Body of pancreas (tissue), 4 donors: ENCODE measurements at regions not wholly inside any gene's neighbourhood (a gene's known extent, or its start where the extent isn't known, plus 50 kb on each side); places are given as distances from the start of the nearest gene placed in this dataset.

Experiments used
- CTCF ChIP-seq, 7 experiments: fragments of 450-650 bp in 4 of 7; fragments of 200-600 bp in 3 of 7; sonication (generic) in 3 of 7; IDR thresholded peaks; one replicate each; pipeline ENCODE4 v1.5.1; 2016 to 2019; ENCODE audit warnings: antibody characterized with exemption in 7 of 7
- POLR2A ChIP-seq, 3 donors: fragments of 450-650 bp; IDR thresholded peaks; one replicate each; pipeline ENCODE4 v1.6.1; 2016; ENCODE audit warnings: antibody characterized with exemption in 3 of 3, mild to moderate bottlenecking in 2 of 3

- TF ChIP-seq CTCF (IDR thresholded peaks at IDR 0.05) (no peak), POLR2A (IDR thresholded peaks at IDR 0.05) (no peak)
Measured at GRCh38 chr2:118403658-118404451, 315.6 kb downstream of the INSIG2 start.
